GM18951 (cell line): ENCODE measurements at regions not wholly inside any gene's neighbourhood (a gene's known extent, or its start where the extent isn't known, plus 50 kb on each side); places are given as distances from the start of the nearest gene placed in this dataset.

Source experiments
- POLR2A ChIP-seq: IDR thresholded peaks from 4 replicates; pipeline ENCODE4 v1.6.1; 2011; ENCODE audit warnings: mild to moderate bottlenecking; ENCODE audit not compliant: insufficient read length, insufficient read depth; ENCODE audit errors: extremely low read depth
- in situ Hi-C: fragments of 300-500 bp; cut with MboI; formaldehyde crosslinking; loops from one replicate; pipeline ENCODE4 v1.12.0; 2022; ENCODE audit warnings: low sequenced_read_pairs, mixed read lengths, inconsistent platforms; ENCODE audit not compliant: unreplicated experiment

GRCh38 chr13:79171141-79172061, 234.7 kb downstream of the RBM26 start:
- no peak for TF ChIP-seq POLR2A

GRCh38 chr13:79160818-79161217, 245.2 kb downstream of the RBM26 start:
- in situ Hi-C loops: no loop called here
- TF ChIP-seq POLR2A: no peak

More at GRCh38 chr13:79171141-79172061, 234.7 kb downstream of the RBM26 start:
- in situ Hi-C loops: no loop called here

- in situ Hi-C loops: no loop called here
- TF ChIP-seq POLR2A: no peak
Measured at GRCh38 chr13:79155883-79156282, 250.2 kb downstream of the RBM26 start.

- in situ Hi-C loops: no loop called here
- no peak for TF ChIP-seq POLR2A
Measured at GRCh38 chr13:79149210-79149609, 256.8 kb downstream of the RBM26 start.

- TF ChIP-seq POLR2A: no peak
Measured at GRCh38 chr13:79141082-79141481, 265.0 kb downstream of the RBM26 start.

GRCh38 chr13:79128158-79128557, 277.9 kb downstream of the RBM26 start:
- in situ Hi-C loops: no loop called here
- TF ChIP-seq POLR2A: no peak

More at GRCh38 chr13:79141082-79141481, 265.0 kb downstream of the RBM26 start:
- in situ Hi-C loops: no loop called here

- no peak for TF ChIP-seq POLR2A
- in situ Hi-C loops: no loop called here
Measured at GRCh38 chr13:79126706-79127105, 279.3 kb downstream of the RBM26 start.

- in situ Hi-C loops: no loop called here
- no peak for TF ChIP-seq POLR2A
Measured at GRCh38 chr13:79124183-79124582, 281.9 kb downstream of the RBM26 start.

GRCh38 chr13:79121286-79121685, 284.8 kb downstream of the RBM26 start:
- in situ Hi-C loops: no loop called here
- no peak for TF ChIP-seq POLR2A

- in situ Hi-C loops: no loop called here
- no peak for TF ChIP-seq POLR2A
Measured at GRCh38 chr13:79119578-79120107, 286.4 kb downstream of the RBM26 start.

- TF ChIP-seq POLR2A: no peak
- in situ Hi-C loops: no loop called here
Measured at GRCh38 chr13:79112016-79112415, 294.0 kb downstream of the RBM26 start.

GRCh38 chr13:79108914-79109643, 297.0 kb downstream of the RBM26 start:
- in situ Hi-C loops: no loop called here
- TF ChIP-seq POLR2A: no peak

- in situ Hi-C loops: no loop called here
- TF ChIP-seq POLR2A: no peak
Measured at GRCh38 chr13:79098596-79098995, 307.5 kb downstream of the RBM26 start.
